Cardiac muscle cell (in vitro differentiated cells and primary cell): ENCODE measurements at regions not wholly inside any gene's neighbourhood (a gene's known extent, or its start where the extent isn't known, plus 50 kb on each side); places are given as distances from the start of the nearest gene placed in this dataset.

Experiments
- DNase-seq, 2 donors: peaks; one replicate each; pipeline versions ENCODE4 v3.0.0 to v3.0.0-alpha.2; 2010 to 2017; ENCODE audit warnings: low read depth in 1 of 2, low spot score in 1 of 2
- H3K27ac ChIP-seq: fragments of 200-600 bp; sonication (generic); 2 replicates; pipeline ENCODE4 v1.5.1; 2016
- H3K27me3 ChIP-seq: fragments of 200-600 bp; sonication (generic); 2 replicates; pipeline ENCODE4 v1.6.0; 2016; ENCODE audit warnings: control low read depth
- H3K36me3 ChIP-seq: fragments of 200-600 bp; sonication (generic); 2 replicates; pipeline ENCODE4 v1.5.1; 2016; ENCODE audit warnings: control low read depth
- H3K4me1 ChIP-seq: fragments of 200-600 bp; sonication (generic); 2 replicates; pipeline ENCODE4 v1.8.1; 2017; ENCODE audit warnings: low read depth, mild to moderate bottlenecking, mixed run types
- H3K4me3 ChIP-seq: fragments of 200-600 bp; sonication (generic); 2 replicates; pipeline ENCODE4 v1.5.1; 2016; ENCODE audit warnings: mild to moderate bottlenecking
- H3K9me3 ChIP-seq: fragments of 200-600 bp; sonication (generic); 2 replicates; pipeline ENCODE4 v1.5.1; 2017; ENCODE audit warnings: low read depth, mild to moderate bottlenecking, control low read depth
- CTCF ChIP-seq: IDR thresholded peaks from 2 replicates; pipeline ENCODE4 v1.5.1; 2012; ENCODE audit warnings: low read depth, mild to moderate bottlenecking, low read length

- no peaks in the 10 kb centered on the region for H3K9me3 ChIP-seq
- H3K4me1 ChIP-seq = no peaks in the 10 kb centered on the region
- no peak overlapping the region for H3K27ac ChIP-seq
- no peaks in the 10 kb centered on the region for H3K27me3 ChIP-seq
- DNase-seq = no peak
- TF ChIP-seq CTCF = no peak
- no peaks in the 10 kb centered on the region for H3K36me3 ChIP-seq
- H3K4me3 ChIP-seq = no peak overlapping the region
These were observed 57.5 kb upstream of the CABCOCO1 start for GRCh38 chr10:61605221-61605620.

GRCh38 chr10:61600399-61600798, 62.3 kb upstream of the CABCOCO1 start:
- H3K9me3 ChIP-seq = no peaks in the 10 kb centered on the region
- H3K4me3 ChIP-seq = no peak overlapping the region
- no peak overlapping the region for H3K27ac ChIP-seq
- H3K4me1 ChIP-seq = no peaks in the 10 kb centered on the region
- no peak for TF ChIP-seq CTCF
- H3K36me3 ChIP-seq = no peaks in the 10 kb centered on the region
- DNase-seq = no peak
- no peaks in the 10 kb centered on the region for H3K27me3 ChIP-seq

- no peak for TF ChIP-seq CTCF
- Histone ChIP-seq H3K4me3 (no peak overlapping the region), H3K27ac (no peak overlapping the region), H3K4me1 (no peaks in the 10 kb centered on the region), H3K27me3 (no peaks in the 10 kb centered on the region), H3K36me3 (no peaks in the 10 kb centered on the region), H3K9me3 (no peaks in the 10 kb centered on the region)
- DNase-seq = no peak
These were observed 68.3 kb upstream of the CABCOCO1 start for GRCh38 chr10:61594430-61594829.

GRCh38 chr10:61592581-61592980, 70.1 kb upstream of the CABCOCO1 start:
- no peaks in the 10 kb centered on the region for H3K36me3 ChIP-seq
- H3K27ac ChIP-seq = no peak overlapping the region
- DNase-seq = peak; percentile 11 to 20
- H3K4me3 ChIP-seq = no peak overlapping the region
- no peaks in the 10 kb centered on the region for H3K27me3 ChIP-seq
- no peaks in the 10 kb centered on the region for H3K9me3 ChIP-seq
- peak; percentile 35 for TF ChIP-seq CTCF
- no peaks in the 10 kb centered on the region for H3K4me1 ChIP-seq

- Histone ChIP-seq H3K36me3 (no peaks in the 10 kb centered on the region), H3K4me1 (no peaks in the 10 kb centered on the region), H3K27me3 (no peaks in the 10 kb centered on the region), H3K4me3 (no peak overlapping the region), H3K27ac (no peak overlapping the region), H3K9me3 (no peaks in the 10 kb centered on the region)
- no peak for TF ChIP-seq CTCF
- no peak for DNase-seq
These were observed 73.0 kb upstream of the CABCOCO1 start for GRCh38 chr10:61589547-61590243.
